Stimulated activated CD4-positive, alpha-beta T cell treated with anti-CD3 and anti-CD28 coated beads, Interleukin-15, amount 100 ng/mL, for 24 hours (primary cell): ENCODE measurements at regions not wholly inside any gene's neighbourhood (a gene's known extent, or its start where the extent isn't known, plus 50 kb on each side); places are given as distances from the start of the nearest gene placed in this dataset.
"Not testable (repeated sequence)": the region's sequence is repeated elsewhere in the genome, so short reads cannot be mapped to it uniquely, and the experiment has no call there.

Source experiments
- DNase-seq: peaks from one replicate; pipeline ENCODE4 v3.0.0-alpha.2; 2020

GRCh38 chr4:84378983-84379382, 120.1 kb downstream of the NKX6-1 start:
- DNase-seq: no peak

- DNase-seq: no peak
Observed at GRCh38 chr4:84378356-84378755, 120.7 kb downstream of the NKX6-1 start.

DNA sequence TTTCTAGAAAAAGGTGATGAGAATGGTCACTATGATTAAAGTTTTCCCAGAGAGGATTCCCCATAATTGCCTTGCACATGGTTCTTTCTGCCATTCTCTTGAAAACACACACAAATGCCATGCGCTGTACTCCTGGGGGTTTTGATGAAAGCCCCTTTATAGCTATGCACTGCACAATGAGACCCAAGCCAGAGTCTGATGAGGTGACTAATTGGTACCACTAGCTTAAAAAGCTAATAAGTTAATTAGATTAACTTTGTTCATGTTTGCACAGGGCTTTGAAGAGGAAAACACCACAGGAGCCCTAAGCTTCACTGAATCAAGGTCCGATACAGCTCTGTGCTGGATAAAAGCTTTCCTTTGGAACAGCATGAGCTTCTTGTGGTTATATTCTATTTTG, 132.2 kb downstream of the NKX6-1 start:
- no peak for DNase-seq

- no peak for DNase-seq
Observed at GRCh38 chr4:84366161-84366560, 132.9 kb downstream of the NKX6-1 start.

GRCh38 chr4:84362896-84363655, 136.0 kb downstream of the NKX6-1 start:
- DNase-seq: no peak

DNA sequence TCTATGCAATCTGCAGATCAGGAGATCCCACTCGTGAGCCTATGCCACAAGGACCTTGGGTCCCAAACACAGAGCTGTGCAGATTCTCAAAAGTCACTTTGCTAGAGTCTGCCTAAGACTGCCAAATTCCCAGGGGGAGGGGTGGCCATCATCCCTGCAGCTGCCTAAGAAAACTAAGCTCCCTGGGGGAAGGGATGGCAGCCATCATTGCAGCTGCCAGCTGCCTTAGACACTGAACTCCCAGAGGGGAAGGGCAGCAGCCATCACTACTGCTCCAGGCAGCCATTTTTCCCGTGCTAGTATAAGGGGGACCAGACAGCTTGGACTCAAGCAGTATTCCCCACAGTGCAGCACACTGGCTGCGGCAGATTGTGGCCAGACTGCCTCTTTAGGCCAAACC, 156.9 kb downstream of the NKX6-1 start:
- DNase-seq: no peak

DNA sequence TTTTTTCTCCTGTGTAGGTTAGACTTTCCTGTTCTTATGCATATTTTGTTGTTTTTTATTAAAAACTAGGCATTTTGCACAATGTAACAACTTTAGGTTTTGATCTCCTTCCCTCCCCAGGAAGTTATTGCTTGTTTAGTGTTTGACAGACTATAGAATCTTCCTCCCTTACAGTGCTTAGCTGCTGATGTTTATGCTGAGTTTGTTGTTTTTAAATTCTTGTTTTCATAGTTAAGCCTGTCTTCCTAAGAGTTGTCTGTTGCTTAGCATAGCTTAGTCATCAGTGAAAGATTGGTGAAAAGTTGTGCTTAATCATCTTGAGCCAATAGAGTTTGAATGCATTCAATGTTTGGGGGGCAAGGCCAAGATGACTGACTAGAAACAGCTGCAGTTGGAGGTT, 157.5 kb downstream of the NKX6-1 start:
- DNase-seq: no peak

DNA sequence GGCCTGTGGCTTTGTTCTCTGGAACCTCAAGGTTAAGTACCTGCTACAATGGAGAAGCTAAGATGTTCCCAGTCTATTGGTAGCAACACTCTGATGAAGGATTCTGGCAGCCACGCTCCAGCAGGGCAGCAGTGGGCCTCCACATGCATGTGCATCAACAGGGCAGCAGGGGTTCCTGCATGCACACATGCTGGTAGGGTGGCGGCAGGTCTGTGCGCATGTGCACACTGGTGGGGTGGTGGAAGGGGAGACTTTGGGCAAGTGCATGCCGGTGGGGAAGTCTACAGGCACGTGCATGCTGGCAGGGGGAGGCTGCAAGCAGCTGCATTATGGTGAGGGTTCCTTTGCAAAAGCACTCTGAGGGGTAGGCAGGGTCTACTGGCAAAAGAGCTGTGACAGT, 160.7 kb downstream of the NKX6-1 start:
- DNase-seq: no peak

- DNase-seq: no peak
Observed at GRCh38 chr4:84336964-84337705, 162.0 kb downstream of the NKX6-1 start.

DNA sequence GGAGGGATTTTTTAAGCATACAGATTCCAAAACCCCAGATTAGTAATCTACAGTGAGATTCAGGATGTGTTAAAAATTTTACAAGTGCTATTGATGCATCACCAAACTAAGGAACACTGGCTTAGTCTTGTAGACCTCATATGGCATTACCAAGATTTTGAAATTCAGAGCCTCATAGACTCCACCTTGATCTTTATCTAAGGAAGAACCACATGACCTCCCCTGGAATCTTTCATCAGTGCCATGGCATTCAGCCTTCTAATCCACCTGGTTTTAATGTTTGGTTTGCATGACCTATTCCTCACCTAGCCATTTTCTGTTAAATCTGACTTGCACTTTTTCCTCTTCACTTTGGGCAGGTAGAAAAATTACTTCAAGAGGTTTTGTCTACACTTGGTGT, 171.6 kb downstream of the NKX6-1 start:
- DNase-seq: no peak

DNA sequence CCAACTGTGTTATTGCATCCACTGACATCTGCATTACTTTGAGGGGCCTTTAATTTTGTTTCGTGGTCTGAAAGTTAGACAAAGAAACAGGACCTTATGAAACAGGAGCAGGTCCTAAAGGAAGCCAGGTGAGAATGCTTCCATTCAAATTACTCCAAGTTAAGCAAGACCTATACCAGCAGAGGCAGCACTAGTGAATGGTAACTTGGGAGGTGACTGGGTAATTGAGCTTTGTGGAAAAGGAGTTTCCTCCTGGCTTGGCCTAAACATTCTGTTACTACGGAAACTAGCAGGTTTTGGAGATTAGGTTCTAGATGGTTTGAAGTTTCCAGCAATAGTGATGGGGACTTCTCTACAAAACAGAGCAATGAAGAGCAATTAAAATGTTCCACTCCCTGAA, 173.5 kb downstream of the NKX6-1 start:
- no peak for DNase-seq

GRCh38 chr4:84324303-84325245, 174.5 kb downstream of the NKX6-1 start:
- no peak for DNase-seq

DNA sequence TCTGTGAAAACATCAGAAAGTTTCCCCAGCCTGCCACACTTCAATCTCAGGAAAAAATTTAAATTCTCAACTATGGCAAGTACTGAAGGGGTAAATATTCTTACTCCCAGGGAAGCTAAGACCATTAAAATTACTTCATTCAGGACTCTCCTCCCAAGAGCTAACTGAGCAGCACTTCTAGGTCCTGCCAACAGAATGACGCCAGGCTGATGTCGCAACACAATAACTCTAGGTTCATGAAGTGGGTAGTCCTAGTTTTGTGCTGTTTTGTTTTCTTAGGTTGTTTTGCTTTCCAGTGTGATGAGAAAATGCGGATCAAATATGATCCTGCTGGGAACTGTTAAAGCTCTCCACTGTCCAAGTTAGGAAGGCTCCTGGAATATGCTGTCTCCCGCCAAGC, 180.0 kb downstream of the NKX6-1 start:
- no peak for DNase-seq

DNA sequence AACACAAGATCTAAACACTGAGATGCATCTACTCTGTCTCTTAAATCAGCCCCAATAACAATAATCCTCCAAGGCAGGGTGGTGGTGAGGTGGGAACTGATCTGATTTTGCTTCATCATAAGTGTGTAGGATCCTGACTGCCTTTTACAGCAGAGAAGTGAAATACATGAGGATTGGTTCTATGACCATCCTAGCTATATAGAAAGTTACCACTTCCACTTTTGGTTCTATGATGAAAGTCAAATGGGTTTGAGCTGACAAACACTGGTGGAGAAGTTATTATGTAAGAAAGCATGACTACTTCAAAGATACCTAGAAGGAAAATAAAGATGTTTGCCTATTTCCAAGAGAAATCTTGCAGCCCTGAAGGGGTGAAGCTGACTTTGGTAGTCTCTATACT, 181.6 kb downstream of the NKX6-1 start:
- no peak for DNase-seq

DNA sequence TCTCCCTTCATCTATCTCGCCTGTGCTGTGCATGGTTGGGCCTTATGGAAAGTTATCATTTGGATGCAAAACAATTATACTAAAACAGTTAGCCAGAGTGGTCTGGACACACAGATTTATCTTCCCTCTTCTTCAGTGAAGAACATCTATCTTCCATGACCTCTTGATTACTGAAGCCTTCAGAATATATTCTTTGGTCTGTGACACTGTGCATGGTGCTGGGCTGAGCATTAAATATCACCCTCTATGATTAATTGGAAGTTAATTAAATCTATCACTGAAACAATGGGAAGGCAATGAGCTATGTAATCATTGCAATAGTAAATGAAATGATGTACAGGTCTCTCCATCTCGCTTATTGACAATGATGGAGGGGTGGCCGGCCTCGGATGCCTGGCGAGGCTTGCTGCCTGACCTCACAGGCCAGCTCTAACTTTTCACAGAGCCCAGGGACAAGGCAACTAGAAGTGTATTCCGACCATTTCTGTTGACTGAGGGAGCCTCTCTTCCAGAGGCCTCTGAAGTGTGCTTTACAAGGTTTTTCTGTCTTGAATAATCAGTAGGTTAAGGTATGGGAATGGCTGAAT, 186.6 kb downstream of the NKX6-1 start:
- DNase-seq: no peak

- no peak for DNase-seq
Observed at GRCh38 chr4:84309191-84309590, 189.9 kb downstream of the NKX6-1 start.

- not testable (repeated sequence) for DNase-seq
Observed at GRCh38 chr4:84298719-84299254, 200.3 kb downstream of the NKX6-1 start.

GRCh38 chr4:84298023-84298718, 200.9 kb downstream of the NKX6-1 start:
- DNase-seq: no peak

DNA sequence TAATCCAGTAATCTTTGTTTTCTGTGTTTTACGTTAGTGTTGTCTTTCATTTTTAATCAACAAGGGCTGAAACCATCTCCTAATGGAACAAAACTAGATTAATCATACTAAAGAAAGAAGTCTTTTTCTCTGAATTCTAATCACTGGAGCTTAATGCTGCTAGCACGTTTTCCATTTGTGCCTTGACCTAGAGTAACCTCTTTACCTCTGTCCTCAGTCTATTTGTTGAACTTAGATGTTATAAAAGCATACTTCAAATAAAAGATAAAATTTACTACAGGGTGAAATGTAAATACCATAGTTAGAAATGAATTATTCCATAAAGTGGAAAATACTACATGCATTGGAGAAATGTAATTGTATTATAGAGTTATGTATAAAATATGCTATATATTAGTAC, 207.1 kb downstream of the NKX6-1 start:
- DNase-seq: no peak

GRCh38 chr4:84286048-84286447, 213.0 kb downstream of the NKX6-1 start:
- no peak for DNase-seq

DNA sequence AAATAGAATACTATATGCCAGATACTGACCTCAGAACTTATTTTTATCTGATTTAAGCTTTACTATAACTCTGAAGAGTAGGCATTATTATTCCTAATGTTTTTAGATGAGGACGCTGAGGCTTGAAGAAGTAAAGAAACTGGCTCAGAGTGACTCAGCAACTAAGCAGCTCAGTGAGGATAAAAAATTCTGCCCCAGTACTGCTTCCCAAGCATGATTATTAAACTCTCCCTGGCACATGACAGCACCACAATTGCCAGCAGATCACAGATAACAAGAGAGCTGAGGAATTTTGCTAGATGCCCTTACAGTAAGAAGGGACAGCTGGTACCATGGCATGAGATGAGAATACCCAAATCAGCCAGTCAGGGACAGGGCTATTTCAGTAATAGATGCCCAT, 219.4 kb downstream of the NKX6-1 start:
- no peak for DNase-seq

GRCh38 chr4:84277923-84278322, 221.2 kb downstream of the NKX6-1 start:
- no peak for DNase-seq
